Spleen (tissue), 7 donors: ENCODE measurements at regions not wholly inside any gene's neighbourhood (a gene's known extent, or its start where the extent isn't known, plus 50 kb on each side); places are given as distances from the start of the nearest gene placed in this dataset.

Experiments
- POLR2A ChIP-seq, 3 donors: fragments of 450-650 bp; IDR thresholded peaks; one replicate each; pipeline ENCODE4 v1.5.1; 2017; ENCODE audit warnings: antibody characterized with exemption in 3 of 3, mild to moderate bottlenecking in 1 of 3
- POLR2AphosphoS5 ChIP-seq, 3 donors: sonication (generic); formaldehyde crosslinking; IDR thresholded peaks; one replicate each; pipeline ENCODE4 v1.5.1; 2017; ENCODE audit warnings: antibody characterized with exemption in 3 of 3
- TF ChIP-seq, protein P1 (sequence below), 11 experiments: fragments of 200-600 bp in 7 of 11; fragments of 450-650 bp in 4 of 11; sonication (generic) in 4 of 11; IDR thresholded peaks in 8 of 11; conservative IDR thresholded peaks in 3 of 11; 1 replicate in 7 of 11; 2 replicates in 4 of 11; pipeline versions ENCODE4 v1.4.0 to v1.8.0; 2016 to 2021; ENCODE audit warnings: antibody characterized with exemption in 11 of 11, inconsistent platforms in 4 of 11, mild to moderate bottlenecking in 1 of 11
- donor health status: DM: no; HTN: no; CAD: no; lungs with moderate emphysema.
- donor health status: DM: no; HTN: no; CAD: no.
- donor health status: DM: no; HTN: no; CAD: no.

- TF ChIP-seq POLR2AphosphoS5 (IDR thresholded peaks at IDR 0.05) (no peak), POLR2A (IDR thresholded peaks at IDR 0.05) (no peak)
- TF ChIP-seq, protein P1, sequence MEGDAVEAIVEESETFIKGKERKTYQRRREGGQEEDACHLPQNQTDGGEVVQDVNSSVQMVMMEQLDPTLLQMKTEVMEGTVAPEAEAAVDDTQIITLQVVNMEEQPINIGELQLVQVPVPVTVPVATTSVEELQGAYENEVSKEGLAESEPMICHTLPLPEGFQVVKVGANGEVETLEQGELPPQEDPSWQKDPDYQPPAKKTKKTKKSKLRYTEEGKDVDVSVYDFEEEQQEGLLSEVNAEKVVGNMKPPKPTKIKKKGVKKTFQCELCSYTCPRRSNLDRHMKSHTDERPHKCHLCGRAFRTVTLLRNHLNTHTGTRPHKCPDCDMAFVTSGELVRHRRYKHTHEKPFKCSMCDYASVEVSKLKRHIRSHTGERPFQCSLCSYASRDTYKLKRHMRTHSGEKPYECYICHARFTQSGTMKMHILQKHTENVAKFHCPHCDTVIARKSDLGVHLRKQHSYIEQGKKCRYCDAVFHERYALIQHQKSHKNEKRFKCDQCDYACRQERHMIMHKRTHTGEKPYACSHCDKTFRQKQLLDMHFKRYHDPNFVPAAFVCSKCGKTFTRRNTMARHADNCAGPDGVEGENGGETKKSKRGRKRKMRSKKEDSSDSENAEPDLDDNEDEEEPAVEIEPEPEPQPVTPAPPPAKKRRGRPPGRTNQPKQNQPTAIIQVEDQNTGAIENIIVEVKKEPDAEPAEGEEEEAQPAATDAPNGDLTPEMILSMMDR (IDR thresholded peaks at IDR 0.05 in 8 of 11, conservative IDR thresholded peaks at IDR 0.05 in 3 of 11): no peak
These were observed 1537.9 kb downstream of the PCDH18 start for GRCh38 chr4:135994360-135994759.
